Naive thymus-derived CD4-positive, alpha-beta T cell (primary cell): ENCODE measurements at regions not wholly inside any gene's neighbourhood (a gene's known extent, or its start where the extent isn't known, plus 50 kb on each side); places are given as distances from the start of the nearest gene placed in this dataset.

ENCODE experiments used
- ATAC-seq: fragments of 150-1000 bp; cut with Tn5 transposase; 2 replicates; pipeline ENCODE4 v1.10.0; 2021; ENCODE audit warnings: mild to moderate bottlenecking, moderate library complexity
- CTCF ChIA-PET: fragments of 350-600 bp; sonication (Branson Sonifier 250); formaldehyde crosslinking; loops from one replicate; lab custom pipeline; 2021; ENCODE audit warnings: antibody characterized with exemption; lab: Charles Lee
- POLR2A ChIA-PET: fragments of 350-600 bp; sonication (Branson Sonifier 250); formaldehyde crosslinking; loops from one replicate; lab custom pipeline; 2021; ENCODE audit warnings: antibody characterized with exemption, inconsistent platforms; lab: Charles Lee
- DNase-seq, 9 donors: peaks; one replicate each; pipeline versions ENCODE4 v3.0.0 to v3.0.0-alpha.2; 2020 to 2022; ENCODE audit warnings: mixed read lengths in 1 of 9
- H3K27ac ChIP-seq: one replicate; pipeline ENCODE4 v1.7.0; 2013; ENCODE audit warnings: mild to moderate bottlenecking, low read depth, low read length, moderate library complexity
- H3K27me3 ChIP-seq, 2 donors: one replicate each; pipeline ENCODE4 v1.7.0; 2013; ENCODE audit warnings: low read length in 2 of 2, mild to moderate bottlenecking in 2 of 2, moderate library complexity in 2 of 2; ENCODE audit not compliant: control insufficient read depth in 2 of 2, insufficient read depth in 2 of 2
- H3K36me3 ChIP-seq, 3 experiments: 1 replicate in 2 of 3; 2 replicates in 1 of 3; pipeline ENCODE4 v1.7.0; 2013; ENCODE audit warnings: low read length in 3 of 3, mild to moderate bottlenecking in 3 of 3, moderate library complexity in 1 of 3; ENCODE audit not compliant: insufficient read depth in 3 of 3, control insufficient read depth in 2 of 3
- H3K4me1 ChIP-seq, 2 donors: one replicate each; pipeline ENCODE4 v1.7.0; 2013; ENCODE audit warnings: low read length in 2 of 2, mild to moderate bottlenecking in 2 of 2, moderate library complexity in 1 of 2; ENCODE audit not compliant: control insufficient read depth in 2 of 2, insufficient read depth in 2 of 2
- H3K4me3 ChIP-seq: 2 replicates; pipeline ENCODE4 v1.7.0; 2013; ENCODE audit warnings: mild to moderate bottlenecking, low read length
- H3K9me3 ChIP-seq, 3 experiments: 1 replicate in 2 of 3; 2 replicates in 1 of 3; pipeline ENCODE4 v1.7.0; 2013; ENCODE audit warnings: low read length in 3 of 3; ENCODE audit not compliant: control insufficient read depth in 2 of 3
- H3K27ac Mint-ChIP-seq, 9 donors: one replicate each; pipeline ENCODE4 v1.8.0; 2020 to 2022; ENCODE audit warnings: mixed read lengths in 9 of 9, mild to moderate bottlenecking in 8 of 9, moderate library complexity in 5 of 9, inconsistent platforms in 2 of 9
- H3K27me3 Mint-ChIP-seq, 5 donors: one replicate each; pipeline ENCODE4 v1.8.0; 2021 to 2022; ENCODE audit warnings: mixed read lengths in 5 of 5, mild to moderate bottlenecking in 1 of 5
- H3K36me3 Mint-ChIP-seq, 5 donors: one replicate each; pipeline ENCODE4 v1.8.0; 2020 to 2022; ENCODE audit warnings: mixed read lengths in 5 of 5, mild to moderate bottlenecking in 3 of 5, inconsistent platforms in 1 of 5
- H3K4me1 Mint-ChIP-seq, 7 donors: one replicate each; pipeline ENCODE4 v1.8.0; 2020 to 2022; ENCODE audit warnings: mixed read lengths in 7 of 7, mild to moderate bottlenecking in 3 of 7, inconsistent platforms in 1 of 7
- H3K4me3 Mint-ChIP-seq, 10 donors: one replicate each; pipeline ENCODE4 v1.8.0; 2020 to 2022; ENCODE audit warnings: mild to moderate bottlenecking in 10 of 10, mixed read lengths in 10 of 10, moderate library complexity in 6 of 10, inconsistent platforms in 2 of 10
- H3K9me3 Mint-ChIP-seq, 11 donors: one replicate each; pipeline ENCODE4 v1.8.0; 2020 to 2022; ENCODE audit warnings: mixed read lengths in 11 of 11, mild to moderate bottlenecking in 4 of 11, inconsistent platforms in 1 of 11, moderate library complexity in 1 of 11
- intact Hi-C, 2 donors: fragments of 100-400 bp; cut with micrococcal nuclease; formaldehyde crosslinking; loops; one replicate each; pipeline ENCODE4 v1.15.1; 2023

DNA sequence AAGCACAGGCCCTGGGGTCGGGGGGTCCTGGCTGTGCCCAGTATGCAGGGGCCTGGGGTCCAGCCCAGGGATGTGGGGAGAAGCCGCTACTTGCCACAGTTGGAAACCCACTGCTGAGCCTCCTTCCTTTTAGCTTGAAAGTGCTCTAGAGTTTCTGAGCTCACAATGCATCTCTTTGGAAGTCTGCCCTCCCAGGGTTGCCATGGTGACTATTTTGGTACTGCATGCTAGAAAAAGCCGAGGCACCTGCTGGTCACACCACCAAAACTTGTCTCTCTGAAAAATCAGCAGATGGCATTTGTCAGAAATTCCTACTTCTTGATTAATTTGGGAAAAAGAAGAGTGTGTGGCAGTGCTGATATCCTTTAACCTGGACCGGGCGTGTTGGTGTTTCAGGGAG, 151.8 kb downstream of the SEC61B start:
- no peaks in the 10 kb centered on the region for H3K4me1 ChIP-seq
- ChIA-PET POLR2A (no interaction called here), CTCF (no interaction called here)
- no peak overlapping the region for H3K4me3 ChIP-seq
- Mint-ChIP-seq H3K4me1 (peaks cover 0 to 11% (median 9%) of the 10 kb centered on the region in 7 donors), H3K27ac (no peak overlapping the region), H3K27me3 (peaks cover 30 to 55% (median 35%) of the 10 kb centered on the region in 5 donors), H3K4me3 (no peak overlapping the region), H3K36me3 (no peaks in the 10 kb centered on the region), H3K9me3 (no peaks in the 10 kb centered on the region)
- no peak overlapping the region for H3K27ac ChIP-seq
- ATAC-seq (no peak), DNase-seq (no peak)
- H3K27me3 ChIP-seq = no peaks in the 10 kb centered on the region
- intact Hi-C loops = no loop called here
- H3K36me3 ChIP-seq = no peaks in the 10 kb centered on the region
- H3K9me3 ChIP-seq = no peaks in the 10 kb centered on the region

DNA sequence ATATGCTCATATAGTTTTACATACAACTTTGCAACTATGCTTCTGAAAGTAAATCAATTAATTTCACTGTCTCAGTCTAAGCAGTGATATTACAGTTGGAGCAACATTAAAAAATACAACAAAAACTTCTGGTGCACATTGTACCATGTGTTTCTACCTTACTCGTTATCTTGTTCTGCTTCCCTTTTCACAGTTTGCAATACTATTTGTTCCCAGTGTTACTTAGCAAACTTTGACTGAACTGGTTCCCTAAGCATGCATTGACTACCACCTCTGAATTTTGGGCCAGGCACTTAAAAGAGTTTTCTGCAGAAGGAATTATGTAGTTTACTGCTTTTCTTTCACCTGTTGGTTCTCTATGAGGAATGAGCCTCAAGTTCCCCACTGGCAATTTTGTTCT, 152.7 kb downstream of the SEC61B start:
- POLR2A ChIA-PET = no interaction called here
- H3K4me1 Mint-ChIP-seq = peaks cover 0 to 2% (median under 1%) of the 10 kb centered on the region in 7 donors
- no peak for DNase-seq
- no peaks in the 10 kb centered on the region for H3K9me3 Mint-ChIP-seq
- Histone ChIP-seq H3K27me3 (no peaks in the 10 kb centered on the region), H3K36me3 (no peaks in the 10 kb centered on the region), H3K27ac (no peak overlapping the region), H3K9me3 (no peaks in the 10 kb centered on the region), H3K4me1 (no peaks in the 10 kb centered on the region), H3K4me3 (no peak overlapping the region)
- H3K27me3 Mint-ChIP-seq = peaks cover 21 to 46% (median 26%) of the 10 kb centered on the region in 5 donors
- no peak overlapping the region for H3K4me3 Mint-ChIP-seq
- H3K27ac Mint-ChIP-seq = no peak overlapping the region
- no peak for ATAC-seq
- intact Hi-C loops = no loop called here
- H3K36me3 Mint-ChIP-seq = no peaks in the 10 kb centered on the region
- CTCF ChIA-PET = no interaction called here

DNA sequence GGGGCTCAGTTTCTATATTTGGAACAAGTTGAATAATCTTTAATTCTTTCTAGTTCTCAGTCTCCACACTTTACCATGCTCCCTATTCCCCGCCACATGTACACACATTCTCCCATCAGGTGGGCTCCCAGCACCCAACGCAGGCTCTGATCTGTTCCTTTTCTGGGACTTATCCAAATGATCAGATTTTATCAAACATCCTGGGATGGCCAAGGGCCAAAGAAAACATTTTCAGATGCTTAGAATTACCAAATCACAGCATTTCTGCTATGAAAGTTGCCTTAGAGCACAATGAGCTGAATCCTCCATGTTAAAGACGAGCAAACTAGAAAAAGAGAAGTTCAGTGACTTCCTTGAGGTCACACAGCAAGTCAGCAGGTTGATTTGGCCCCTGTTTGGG, 153.4 kb downstream of the SEC61B start:
- H3K9me3 ChIP-seq = no peaks in the 10 kb centered on the region
- ATAC-seq (no peak), DNase-seq (no peak)
- H3K4me1 ChIP-seq = no peaks in the 10 kb centered on the region
- POLR2A ChIA-PET = no interaction called here
- H3K36me3 ChIP-seq = no peaks in the 10 kb centered on the region
- CTCF ChIA-PET = no interaction called here
- H3K36me3 Mint-ChIP-seq = no peaks in the 10 kb centered on the region
- H3K27ac Mint-ChIP-seq = no peak overlapping the region
- no peak overlapping the region for H3K4me3 ChIP-seq
- H3K27me3 Mint-ChIP-seq = peaks cover 15 to 39% (median 19%) of the 10 kb centered on the region in 5 donors
- no peak overlapping the region for H3K27ac ChIP-seq
- H3K4me3 Mint-ChIP-seq = no peak overlapping the region
- no peaks in the 10 kb centered on the region for H3K4me1 Mint-ChIP-seq
- H3K27me3 ChIP-seq = no peaks in the 10 kb centered on the region
- intact Hi-C loops = no loop called here
- no peaks in the 10 kb centered on the region for H3K9me3 Mint-ChIP-seq

DNA sequence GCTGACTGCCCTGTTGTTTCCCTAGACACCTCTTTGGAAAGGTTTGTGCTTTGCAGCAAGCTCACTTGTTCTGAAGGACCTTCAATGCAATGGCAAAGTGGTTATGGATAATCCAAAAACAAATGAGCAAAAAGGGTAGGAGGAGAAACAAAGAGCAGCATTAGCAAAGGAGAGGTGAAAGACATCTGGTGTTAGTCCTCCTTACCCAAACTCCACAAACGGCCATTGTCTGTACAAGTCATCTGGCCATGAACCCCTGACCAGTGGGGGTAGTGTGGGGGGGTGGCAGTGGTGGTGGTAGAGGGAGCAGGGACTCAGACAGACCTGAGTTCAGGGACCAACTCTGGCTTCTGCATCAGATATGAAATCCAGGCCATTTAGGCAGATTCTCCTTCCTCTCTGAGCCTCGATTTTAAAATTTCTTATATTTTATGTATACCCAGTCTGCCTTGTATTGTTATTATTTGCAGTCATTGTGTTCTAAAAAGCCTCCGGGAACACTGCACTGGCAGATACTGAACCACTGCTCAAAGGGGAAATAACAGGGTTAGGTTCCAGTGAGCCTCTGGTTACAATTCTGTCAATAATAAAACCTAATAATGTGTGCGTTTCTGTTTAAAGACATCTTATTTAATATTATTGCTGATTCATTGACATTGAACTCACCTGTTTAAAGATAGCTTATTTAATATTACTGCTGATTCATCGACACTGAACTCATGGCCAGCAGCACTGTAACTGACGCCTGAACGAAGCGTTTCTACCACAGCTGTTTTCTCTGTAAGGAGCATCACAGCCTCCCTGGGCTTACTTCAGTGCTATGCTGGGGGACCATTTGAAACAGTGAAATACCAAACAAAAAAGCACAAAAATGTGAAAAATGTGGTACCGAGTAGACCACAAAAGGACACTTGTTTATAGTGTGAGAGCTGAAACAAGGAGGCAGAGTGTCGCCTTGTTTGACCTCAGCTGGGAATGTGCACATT, 156.0 kb downstream of the SEC61B start:
- CTCF ChIA-PET = no interaction called here

DNA sequence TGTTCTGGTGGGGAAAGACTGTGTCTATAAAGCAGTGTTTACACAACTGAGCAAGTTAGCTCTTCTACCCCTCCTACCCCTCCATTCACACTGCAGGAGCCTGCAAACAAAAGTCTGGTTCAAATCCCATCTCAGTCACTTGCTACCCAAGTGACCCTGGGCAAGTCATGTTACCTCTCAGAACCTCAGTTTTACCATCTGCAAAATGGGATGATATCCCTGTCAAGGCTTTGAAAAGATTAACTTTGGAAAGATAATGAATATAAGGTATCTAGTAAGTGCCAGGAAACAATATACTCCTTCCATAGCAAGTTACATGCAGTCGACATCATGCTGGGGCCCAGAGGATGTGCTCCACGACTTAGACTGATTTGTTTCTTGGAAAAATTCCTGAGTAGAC, 161.5 kb downstream of the SEC61B start:
- Mint-ChIP-seq H3K9me3 (no peaks in the 10 kb centered on the region), H3K27me3 (peaks cover 8 to 30% (median 17%) of the 10 kb centered on the region in 5 donors), H3K4me1 (no peaks in the 10 kb centered on the region), H3K4me3 (no peak overlapping the region), H3K36me3 (no peaks in the 10 kb centered on the region), H3K27ac (no peak overlapping the region)
- ATAC-seq (no peak), DNase-seq (no peak)
- intact Hi-C loops = no loop called here
- Histone ChIP-seq H3K27ac (no peak overlapping the region), H3K9me3 (no peaks in the 10 kb centered on the region), H3K27me3 (no peaks in the 10 kb centered on the region), H3K4me1 (no peaks in the 10 kb centered on the region), H3K36me3 (no peaks in the 10 kb centered on the region), H3K4me3 (no peak overlapping the region)
- CTCF ChIA-PET = no interaction called here
- POLR2A ChIA-PET = no interaction called here

More for the DNA sequence above, 156.0 kb downstream of the SEC61B start:
- H3K36me3 Mint-ChIP-seq = no peaks in the 10 kb centered on the region
- intact Hi-C loops = no loop called here
- H3K9me3 ChIP-seq = no peaks in the 10 kb centered on the region
- H3K27me3 Mint-ChIP-seq = peaks cover 9 to 39% (median 28%) of the 10 kb centered on the region in 5 donors
- no peak overlapping the region for H3K4me3 Mint-ChIP-seq
- H3K27ac ChIP-seq = no peak overlapping the region
- H3K27me3 ChIP-seq = no peaks in the 10 kb centered on the region
- DNase-seq = no peak
- no peaks in the 10 kb centered on the region for H3K4me1 Mint-ChIP-seq
- no peaks in the 10 kb centered on the region for H3K9me3 Mint-ChIP-seq
- ATAC-seq = no peak
- H3K27ac Mint-ChIP-seq = no peak overlapping the region
- no peaks in the 10 kb centered on the region for H3K36me3 ChIP-seq
- POLR2A ChIA-PET = no interaction called here
- no peaks in the 10 kb centered on the region for H3K4me1 ChIP-seq
- no peak overlapping the region for H3K4me3 ChIP-seq

DNA sequence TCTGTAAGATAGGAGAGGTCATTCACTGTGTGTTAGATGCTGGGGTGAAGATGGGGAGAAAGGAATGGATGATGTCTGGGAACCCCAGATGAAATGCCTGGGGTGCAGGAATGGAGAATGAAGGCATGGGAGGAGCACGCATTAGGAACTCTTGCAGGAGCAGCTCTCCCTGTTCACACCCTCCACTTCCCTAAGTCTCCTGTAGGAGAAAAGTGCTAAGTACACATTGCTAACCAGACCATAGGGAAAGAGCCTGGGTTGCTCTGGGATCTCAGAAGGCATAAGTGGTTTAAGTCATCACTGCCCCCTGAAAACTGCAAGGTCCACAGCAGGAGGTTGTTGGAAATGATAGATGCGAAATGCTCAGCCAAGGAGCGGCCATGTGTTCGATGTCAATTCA, 163.1 kb downstream of the SEC61B start:
- H3K27ac Mint-ChIP-seq = no peak overlapping the region
- Histone ChIP-seq H3K4me3 (no peak overlapping the region), H3K27ac (no peak overlapping the region), H3K36me3 (no peaks in the 10 kb centered on the region), H3K9me3 (no peaks in the 10 kb centered on the region), H3K27me3 (no peaks in the 10 kb centered on the region), H3K4me1 (no peaks in the 10 kb centered on the region)
- no peaks in the 10 kb centered on the region for H3K36me3 Mint-ChIP-seq
- no peaks in the 10 kb centered on the region for H3K4me1 Mint-ChIP-seq
- H3K4me3 Mint-ChIP-seq = no peak overlapping the region
- ChIA-PET CTCF (no interaction called here), POLR2A (no interaction called here)
- H3K9me3 Mint-ChIP-seq = no peaks in the 10 kb centered on the region
- intact Hi-C loops = no loop called here
- peaks cover 8 to 30% (median 12%) of the 10 kb centered on the region in 5 donors for H3K27me3 Mint-ChIP-seq
- DNase-seq = no peak
- no peak for ATAC-seq

DNA sequence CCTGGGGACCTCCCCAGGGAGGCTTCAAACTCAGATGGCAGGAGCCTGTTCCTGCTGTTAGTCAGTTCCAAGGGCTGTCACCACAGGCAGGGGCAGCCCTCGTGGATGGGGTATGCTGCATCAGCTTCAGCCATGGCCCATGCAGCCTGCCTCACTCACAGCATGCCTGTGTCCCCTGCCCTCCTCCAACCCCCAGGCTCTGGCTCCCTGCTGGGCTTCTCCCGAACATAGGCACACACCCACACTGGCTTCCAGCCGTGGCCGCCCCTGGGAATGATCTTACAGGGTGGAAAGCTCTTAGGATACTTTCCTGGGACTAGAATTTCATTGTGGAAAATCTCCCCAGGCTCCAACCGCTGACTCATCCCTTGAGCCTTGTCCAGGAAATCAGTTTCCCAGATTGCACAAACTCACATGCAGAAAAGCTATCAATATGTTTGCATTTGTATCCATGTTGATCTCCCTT, 163.8 kb downstream of the SEC61B start:
- Mint-ChIP-seq H3K4me1 (no peaks in the 10 kb centered on the region), H3K27me3 (peaks cover 8 to 28% (median 12%) of the 10 kb centered on the region in 5 donors), H3K4me3 (no peak overlapping the region), H3K27ac (no peak overlapping the region), H3K9me3 (no peaks in the 10 kb centered on the region), H3K36me3 (no peaks in the 10 kb centered on the region)
- Histone ChIP-seq H3K4me3 (no peak overlapping the region), H3K9me3 (no peaks in the 10 kb centered on the region), H3K36me3 (no peaks in the 10 kb centered on the region), H3K4me1 (no peaks in the 10 kb centered on the region), H3K27me3 (no peaks in the 10 kb centered on the region), H3K27ac (no peak overlapping the region)
- ATAC-seq (no peak), DNase-seq (no peak)
- CTCF ChIA-PET = no interaction called here
- POLR2A ChIA-PET = no interaction called here
- intact Hi-C loops = no loop called here
